Limb (tissue), 2 donors: ENCODE measurements at regions not wholly inside any gene's neighbourhood (a gene's known extent, or its start where the extent isn't known, plus 50 kb on each side); places are given as distances from the start of the nearest gene placed in this dataset.

Source experiments
- DNase-seq, 2 donors: peaks; one replicate each; pipeline ENCODE4 v3.0.0-alpha.2; 2016; ENCODE audit errors: extremely low spot score in 2 of 2

- peak in 1 of 2 donors; percentile 14 for DNase-seq
Observed at GRCh38 chr11:134562941-134563471, 151.0 kb upstream of the B3GAT1 start.

DNA sequence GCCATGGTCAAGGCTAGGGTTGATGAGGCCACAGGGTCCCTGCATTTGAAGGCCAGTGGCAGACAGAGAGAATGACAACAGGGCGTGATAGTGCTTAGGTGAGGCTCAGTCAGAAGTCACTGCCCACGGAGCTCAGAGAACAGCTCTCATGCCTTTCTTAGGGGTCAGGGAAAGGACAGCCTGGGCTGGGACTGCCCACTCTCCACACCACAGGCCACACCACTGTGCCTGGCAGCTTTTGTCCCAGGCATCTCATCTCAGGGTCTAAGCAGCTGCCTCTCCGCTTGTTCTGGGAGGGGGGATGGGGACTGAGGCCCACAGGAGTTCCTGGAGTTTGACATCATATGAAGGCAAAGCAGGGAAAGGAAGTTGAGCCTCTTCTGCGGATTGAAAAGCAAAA is 150.2 kb upstream of the B3GAT1 start:
- peak in 1 of 2 donors; percentile 25 for DNase-seq

DNA sequence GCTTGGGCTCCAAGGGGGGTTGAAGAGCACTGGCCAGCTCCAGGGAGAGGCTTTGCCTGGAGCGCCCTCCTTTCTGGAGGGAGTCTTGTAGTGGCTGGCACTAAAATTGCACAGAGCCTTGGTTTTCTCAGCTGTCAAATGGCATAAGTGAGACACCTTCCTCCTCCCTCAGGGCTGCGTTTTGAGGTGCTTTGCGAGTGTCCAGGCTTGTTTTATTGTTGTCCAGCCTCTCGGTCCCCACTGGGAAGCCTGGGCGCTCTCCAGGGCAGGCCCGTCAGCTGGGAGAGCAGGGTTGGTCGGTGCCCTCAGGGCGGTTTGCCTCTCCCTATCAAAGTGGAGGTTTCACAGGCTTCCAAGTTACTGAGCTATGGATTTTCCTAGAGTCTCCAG is 149.3 kb upstream of the B3GAT1 start:
- peak in 1 of 2 donors; percentile 20 for DNase-seq

- peak in 1 of 2 donors; percentile 33 for DNase-seq
Observed at GRCh38 chr11:134560566-134561330, 148.7 kb upstream of the B3GAT1 start.

GRCh38 chr11:134560066-134560465 is 148.0 kb upstream of the B3GAT1 start:
- DNase-seq, result peak in 1 of 2 donors; percentile 29

GRCh38 chr11:134559602-134559962 is 147.5 kb upstream of the B3GAT1 start:
- peak in 1 of 2 donors; percentile 21 for DNase-seq

GRCh38 chr11:134558916-134559601 is 147.0 kb upstream of the B3GAT1 start:
- no peak for DNase-seq

DNA sequence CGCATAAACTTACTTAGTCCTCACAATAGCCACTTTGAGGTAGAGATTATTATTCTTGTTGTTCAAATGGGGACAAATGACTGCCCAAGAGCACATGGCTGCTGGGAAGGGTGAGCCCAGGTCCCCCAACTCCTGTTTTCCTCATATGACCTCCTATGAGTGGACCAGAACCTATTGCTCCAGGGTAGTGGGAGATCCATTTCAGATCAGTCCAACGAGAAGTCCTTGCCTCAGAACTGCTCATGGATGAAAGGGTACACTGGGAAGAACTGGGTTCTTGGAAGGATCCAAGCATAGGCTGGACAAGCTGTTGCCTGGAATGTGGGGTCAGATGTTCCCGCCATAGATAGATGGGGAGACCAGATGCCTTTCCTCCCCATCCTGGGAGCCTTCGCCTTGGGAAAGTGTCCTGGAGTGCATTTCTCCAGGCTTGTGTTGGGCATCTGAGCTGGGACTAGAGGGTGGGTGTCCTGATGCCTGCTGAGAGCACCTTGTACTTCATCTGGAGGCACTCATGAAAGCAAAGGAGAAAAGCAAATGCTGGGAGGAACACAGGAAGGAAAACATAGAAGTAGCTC is 146.3 kb upstream of the B3GAT1 start:
- DNase-seq, result peak in 1 of 2 donors; percentile 4

GRCh38 chr11:134557571-134558257 is 145.7 kb upstream of the B3GAT1 start:
- DNase-seq, result peak in 1 of 2 donors; percentile 6

DNA sequence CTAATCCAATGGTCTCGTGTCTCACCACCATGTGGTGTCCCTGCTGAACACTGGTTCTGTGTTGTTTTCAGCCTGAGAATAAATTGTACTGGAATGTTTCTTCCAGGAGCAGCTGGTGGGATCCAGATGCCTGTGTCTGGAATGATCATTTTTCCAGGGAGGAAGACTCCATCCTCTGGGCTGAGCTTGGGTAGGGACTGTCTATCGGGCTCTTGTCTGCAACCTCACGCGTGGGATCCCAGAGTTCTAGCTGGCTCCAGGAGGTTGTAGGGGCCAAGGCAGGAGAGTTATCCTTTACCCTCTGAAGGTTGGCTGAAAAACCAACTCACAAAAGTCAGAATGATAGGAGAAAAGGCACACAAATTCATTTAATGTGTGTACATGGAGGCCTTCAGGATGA is 144.1 kb upstream of the B3GAT1 start:
- no peak for DNase-seq

GRCh38 chr11:134555510-134555909 is 143.5 kb upstream of the B3GAT1 start:
- DNase-seq, result peak in 1 of 2 donors; percentile 4

GRCh38 chr11:134554861-134555260 is 142.8 kb upstream of the B3GAT1 start:
- DNase-seq, result peak in 1 of 2 donors; percentile 1

DNA sequence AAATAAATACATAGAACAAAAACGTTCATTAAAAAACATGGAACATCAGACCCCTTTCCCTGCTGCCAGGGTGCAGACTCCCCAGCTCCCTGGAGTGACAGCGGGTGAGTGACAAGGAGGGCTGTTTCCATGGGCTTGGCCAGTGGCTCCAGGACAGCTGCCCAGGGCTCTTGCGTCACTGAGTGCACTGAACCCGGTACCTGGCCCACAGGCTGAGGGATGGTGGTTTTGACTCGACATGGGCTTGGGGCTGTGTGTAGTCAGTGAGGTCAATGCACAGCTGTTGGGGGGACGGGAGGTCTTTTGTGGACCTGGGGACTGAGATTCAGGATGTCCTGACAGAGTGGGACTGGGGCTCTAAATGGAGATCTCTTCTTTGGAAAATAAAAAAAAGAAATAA is 142.1 kb upstream of the B3GAT1 start:
- peak in 1 of 2 donors; percentile 7 for DNase-seq

GRCh38 chr11:134552749-134553148 is 140.7 kb upstream of the B3GAT1 start:
- DNase-seq, result no peak

- peak in 1 of 2 donors; percentile 2 for DNase-seq
Observed at GRCh38 chr11:134545521-134545920, 133.5 kb upstream of the B3GAT1 start.

DNA sequence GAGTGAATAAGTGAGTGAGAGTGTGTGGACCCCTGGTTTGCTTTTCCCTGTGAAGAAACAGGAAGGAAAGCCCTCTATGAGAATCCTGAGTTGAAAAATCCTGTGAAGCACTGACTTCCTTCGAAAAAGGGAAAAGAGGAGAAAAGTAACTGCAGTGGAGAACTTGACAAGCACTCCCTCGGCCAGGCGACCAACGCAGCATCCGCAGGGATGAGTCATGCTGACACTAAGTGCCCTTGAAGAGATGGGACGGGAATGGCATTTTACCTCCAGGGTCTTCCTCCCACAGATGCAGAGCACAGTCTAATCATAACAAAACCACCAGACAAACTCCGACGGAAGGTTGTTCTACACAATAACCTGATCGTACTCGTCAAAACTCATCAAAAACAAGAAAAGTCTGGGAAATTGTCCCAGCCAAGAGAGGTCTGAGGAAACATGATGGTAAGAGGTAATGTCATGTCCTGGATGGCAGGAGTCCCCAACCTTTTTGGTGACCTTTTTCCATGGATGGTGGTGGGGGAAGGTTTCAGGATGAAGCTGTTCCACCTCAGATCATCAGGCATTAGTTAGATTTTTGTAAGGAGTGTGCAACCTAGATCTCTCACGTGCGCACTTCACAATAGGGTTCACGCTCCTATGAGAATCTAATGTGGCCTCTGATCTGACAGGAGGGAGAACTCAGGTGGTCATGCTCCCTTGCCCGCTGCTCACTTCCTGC is 132.2 kb upstream of the B3GAT1 start:
- no peak for DNase-seq

GRCh38 chr11:134543645-134544044 is 131.6 kb upstream of the B3GAT1 start:
- peak in 1 of 2 donors; percentile 12 for DNase-seq

DNA sequence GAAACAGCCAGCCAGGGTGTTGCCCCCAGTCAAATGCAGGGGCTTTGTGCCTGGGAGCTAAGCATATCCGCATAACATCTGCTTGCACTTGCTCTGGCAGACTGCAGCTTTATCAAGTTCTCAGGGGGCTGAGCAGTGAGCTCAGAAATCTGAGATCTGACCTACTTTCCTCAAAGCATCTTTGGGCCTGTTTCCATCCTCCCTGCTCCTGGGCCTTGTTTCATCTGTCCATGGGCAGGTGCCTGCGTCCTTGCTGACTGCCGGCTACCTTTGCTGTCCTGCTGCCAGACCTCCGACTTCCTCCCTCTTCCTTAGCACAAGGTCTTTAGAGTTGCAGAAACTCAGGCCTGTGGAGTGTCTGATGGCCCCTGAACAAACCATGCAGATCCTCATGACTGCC is 131.2 kb upstream of the B3GAT1 start:
- peak in 1 of 2 donors; percentile 30 for DNase-seq

GRCh38 chr11:134542401-134543165 is 130.5 kb upstream of the B3GAT1 start:
- peak in 1 of 2 donors; percentile 23 for DNase-seq

DNA sequence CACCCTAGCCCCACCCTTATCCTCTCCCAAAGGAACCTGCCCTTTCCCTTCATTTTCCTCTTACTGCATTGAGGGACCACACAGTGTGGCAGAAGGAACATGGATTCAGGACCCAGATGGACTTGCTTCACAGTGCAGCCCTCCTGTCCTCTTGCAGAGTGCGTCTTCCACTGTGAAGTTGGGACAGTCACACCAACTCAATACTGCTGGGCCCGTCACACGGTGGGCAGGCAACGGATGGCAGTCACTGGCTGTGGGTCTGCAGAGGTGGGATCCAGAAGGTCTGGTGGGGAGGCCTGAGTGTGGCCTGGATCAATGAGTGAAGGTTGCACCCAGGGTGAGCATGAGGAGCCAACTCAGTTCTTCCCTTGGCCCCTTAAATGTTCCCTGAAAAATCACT is 129.9 kb upstream of the B3GAT1 start:
- DNase-seq, result peak in 1 of 2 donors; percentile 14
